ENCODE measurements at regions not wholly inside any gene's neighbourhood (a gene's known extent, or its start where the extent isn't known, plus 50 kb on each side); places are given as distances from the start of the nearest gene placed in this dataset.

DNA sequence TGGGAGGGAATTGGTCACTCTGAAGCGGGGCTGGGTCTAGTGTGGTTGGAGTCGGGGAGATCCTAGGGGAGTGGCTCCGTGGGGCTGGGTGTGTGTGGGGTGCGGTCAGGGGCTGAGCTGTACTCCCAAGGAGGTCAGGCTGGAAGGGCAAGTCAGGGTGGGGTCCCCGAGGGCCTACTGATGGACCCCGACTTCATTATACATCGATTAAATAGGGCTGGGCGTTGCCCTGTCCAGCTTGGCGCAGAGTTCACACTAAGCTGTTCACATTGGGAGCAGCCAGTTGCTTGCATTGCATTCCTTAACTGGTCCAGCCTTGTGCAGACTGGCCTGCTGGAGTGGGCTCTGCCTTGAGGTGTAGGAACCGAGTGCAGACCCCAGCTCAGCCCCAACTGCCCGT, 131.2 kb downstream of the ASB1 start:
- DNase-seq, result no peak
- H3K9me3 ChIP-seq, result peaks cover 0 to 15% (median under 1%) of the 10 kb centered on the region in 12 donors
- no peak overlapping the region for H3K27ac ChIP-seq
- intact Hi-C loops (cut with DNase I), result no loop called here
- TF ChIP-seq POLR2A (IDR thresholded peaks at IDR 0.05), result no peak
- TF ChIP-seq, protein P1, sequence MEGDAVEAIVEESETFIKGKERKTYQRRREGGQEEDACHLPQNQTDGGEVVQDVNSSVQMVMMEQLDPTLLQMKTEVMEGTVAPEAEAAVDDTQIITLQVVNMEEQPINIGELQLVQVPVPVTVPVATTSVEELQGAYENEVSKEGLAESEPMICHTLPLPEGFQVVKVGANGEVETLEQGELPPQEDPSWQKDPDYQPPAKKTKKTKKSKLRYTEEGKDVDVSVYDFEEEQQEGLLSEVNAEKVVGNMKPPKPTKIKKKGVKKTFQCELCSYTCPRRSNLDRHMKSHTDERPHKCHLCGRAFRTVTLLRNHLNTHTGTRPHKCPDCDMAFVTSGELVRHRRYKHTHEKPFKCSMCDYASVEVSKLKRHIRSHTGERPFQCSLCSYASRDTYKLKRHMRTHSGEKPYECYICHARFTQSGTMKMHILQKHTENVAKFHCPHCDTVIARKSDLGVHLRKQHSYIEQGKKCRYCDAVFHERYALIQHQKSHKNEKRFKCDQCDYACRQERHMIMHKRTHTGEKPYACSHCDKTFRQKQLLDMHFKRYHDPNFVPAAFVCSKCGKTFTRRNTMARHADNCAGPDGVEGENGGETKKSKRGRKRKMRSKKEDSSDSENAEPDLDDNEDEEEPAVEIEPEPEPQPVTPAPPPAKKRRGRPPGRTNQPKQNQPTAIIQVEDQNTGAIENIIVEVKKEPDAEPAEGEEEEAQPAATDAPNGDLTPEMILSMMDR (IDR thresholded peaks at IDR 0.05), result no peak
- peaks cover 0 to 7% (median 0%) of the 10 kb centered on the region in 12 donors for H3K4me1 ChIP-seq
- 82 to 94% (median 87%) methylated on average over 8 to 11 of the region's 11 CpGs for WGBS, 4 donors
- peak in 1 of 4 donors; percentile 12 for ATAC-seq
- H3K4me3 ChIP-seq, result no peak overlapping the region
- no peaks in the 10 kb centered on the region for H3K27me3 ChIP-seq
- no peaks in the 10 kb centered on the region for H3K36me3 ChIP-seq

DNA sequence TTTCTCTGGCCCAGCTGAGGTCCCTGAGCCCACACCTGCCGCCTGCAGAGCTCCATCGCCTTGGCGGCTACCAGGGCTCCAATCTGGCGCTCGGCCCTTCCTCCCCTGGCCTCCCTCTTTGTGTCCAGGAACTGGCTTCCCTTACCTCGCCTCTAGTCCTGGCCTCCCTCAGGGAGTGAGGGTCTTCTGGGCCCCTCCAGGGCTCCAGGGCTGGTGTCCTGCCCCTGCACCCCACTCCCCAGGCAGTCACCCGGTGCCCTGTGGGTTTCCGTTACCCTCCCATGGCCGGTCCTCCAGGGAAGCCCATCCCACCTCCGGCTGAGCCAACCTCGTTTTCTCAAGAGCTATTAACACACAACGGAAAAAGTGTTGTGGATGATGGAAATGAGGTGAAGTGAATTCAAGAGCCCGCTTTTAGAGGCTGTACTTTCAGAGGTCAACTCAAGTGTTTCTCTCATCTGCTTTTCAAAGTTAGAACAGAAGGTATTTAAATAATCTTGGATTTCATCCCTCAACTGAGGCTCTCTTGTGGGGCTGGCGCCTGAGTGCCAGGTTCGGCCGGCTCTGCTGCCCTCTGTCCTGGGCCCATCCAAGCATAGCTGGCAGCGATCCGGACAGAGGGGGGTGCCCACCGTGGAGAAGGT, 131.9 kb downstream of the ASB1 start:
- Histone ChIP-seq H3K4me3 (no peak overlapping the region), H3K4me1 (peaks cover 0 to 7% (median 0%) of the 10 kb centered on the region in 12 donors), H3K9me3 (peaks cover 0 to 9% (median 0%) of the 10 kb centered on the region in 12 donors), H3K27me3 (peaks cover 0 to 1% (median 0%) of the 10 kb centered on the region in 9 donors), H3K36me3 (no peaks in the 10 kb centered on the region), H3K27ac (peak overlapping the region in 2 of 12 donors; percentile 46 to 61)
- peak in 1 of 5 donors; percentile 50 for DNase-seq
- TF ChIP-seq POLR2A (IDR thresholded peaks at IDR 0.05), result no peak
- TF ChIP-seq, protein P1 (IDR thresholded peaks at IDR 0.05), result no peak
- ATAC-seq, result peak in 2 of 4 donors; percentile 55 to 79
- intact Hi-C loops (cut with DNase I), result no loop called here
- WGBS, 4 donors, result 70 to 86% (median 82%) methylated on average over 19 of the region's 19 CpGs

DNA sequence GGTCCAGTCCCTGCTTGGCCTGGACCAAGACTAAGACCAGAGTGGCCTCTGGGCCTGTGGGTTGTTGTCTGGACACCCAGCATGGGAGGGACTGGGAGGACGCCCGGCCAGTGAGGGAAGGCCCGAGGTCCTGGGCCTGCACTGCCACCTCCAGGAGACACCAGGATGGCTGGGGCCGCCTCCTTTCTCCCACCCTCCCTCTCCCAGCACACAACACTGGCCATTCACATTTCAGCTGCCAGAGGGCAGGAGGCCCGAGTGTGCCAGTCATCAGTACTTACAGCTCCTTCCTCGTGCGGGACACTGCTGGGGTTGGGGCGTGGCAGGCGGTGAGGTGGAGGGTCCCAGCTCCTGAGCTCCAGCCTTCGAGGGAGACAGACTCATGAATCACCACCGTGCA, 133.5 kb downstream of the ASB1 start:
- Histone ChIP-seq H3K9me3 (no peaks in the 10 kb centered on the region), H3K4me3 (no peak overlapping the region), H3K27me3 (peaks cover 0 to 12% (median 0%) of the 10 kb centered on the region in 9 donors), H3K36me3 (no peaks in the 10 kb centered on the region), H3K4me1 (peaks cover 0 to 7% (median 0%) of the 10 kb centered on the region in 12 donors), H3K27ac (no peak overlapping the region)
- intact Hi-C loops (cut with DNase I), result no loop called here
- 71 to 76% (median 74%) methylated on average over 7 to 11 of the region's 11 CpGs for WGBS, 4 donors
- peak in 1 of 4 donors; percentile 20 for ATAC-seq
- no peak for DNase-seq
- TF ChIP-seq, protein P1 (IDR thresholded peaks at IDR 0.05), result no peak
- no peak for TF ChIP-seq POLR2A (IDR thresholded peaks at IDR 0.05)

DNA sequence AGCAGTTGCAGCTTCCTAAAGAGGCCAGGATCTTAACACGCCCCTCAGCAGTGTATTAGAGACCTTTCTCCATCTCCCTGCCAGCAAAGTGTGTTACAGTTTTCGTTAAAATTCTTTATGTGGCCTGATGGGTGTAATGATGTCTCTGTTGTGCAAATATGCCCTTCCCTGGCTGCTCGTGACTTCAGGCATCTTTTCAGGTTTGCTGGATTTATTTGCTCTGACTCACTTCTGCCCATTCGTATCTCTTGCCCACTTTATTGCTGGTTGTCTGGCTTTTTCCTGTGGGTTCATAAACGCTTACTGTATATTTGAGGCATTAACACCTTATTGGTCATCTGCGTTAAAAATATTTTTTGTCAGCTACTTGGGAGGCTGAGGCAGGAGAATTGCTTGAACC, 134.5 kb downstream of the ASB1 start:
- no peak overlapping the region for H3K27ac ChIP-seq
- no peaks in the 10 kb centered on the region for H3K36me3 ChIP-seq
- WGBS, 4 donors, result 74 to 85% (median 81%) methylated on average over 6 of the region's 6 CpGs
- DNase-seq (no peak), ATAC-seq (no peak)
- peaks cover 0 to 12% (median 0%) of the 10 kb centered on the region in 9 donors for H3K27me3 ChIP-seq
- H3K4me1 ChIP-seq, result peaks cover 0 to 7% (median 0%) of the 10 kb centered on the region in 12 donors
- H3K9me3 ChIP-seq, result no peaks in the 10 kb centered on the region
- intact Hi-C loops (cut with DNase I), result no loop called here
- no peak overlapping the region for H3K4me3 ChIP-seq
- TF ChIP-seq, protein P1 (IDR thresholded peaks at IDR 0.05), result no peak
- TF ChIP-seq POLR2A (IDR thresholded peaks at IDR 0.05), result no peak
